SW480 (cell line): ENCODE measurements at regions not wholly inside any gene's neighbourhood (a gene's known extent, or its start where the extent isn't known, plus 50 kb on each side); places are given as distances from the start of the nearest gene placed in this dataset.
A peak's percentile ranks its signal among the peaks of the same experiment; 100 is the strongest.
"Not testable (repeated sequence)": the region's sequence is repeated elsewhere in the genome, so short reads cannot be mapped to it uniquely, and the experiment has no call there.

Experiments used
- DNase-seq: peaks from one replicate; pipeline ENCODE4 v3.0.0-alpha.2; 2016; ENCODE audit warnings: low spot score

DNA sequence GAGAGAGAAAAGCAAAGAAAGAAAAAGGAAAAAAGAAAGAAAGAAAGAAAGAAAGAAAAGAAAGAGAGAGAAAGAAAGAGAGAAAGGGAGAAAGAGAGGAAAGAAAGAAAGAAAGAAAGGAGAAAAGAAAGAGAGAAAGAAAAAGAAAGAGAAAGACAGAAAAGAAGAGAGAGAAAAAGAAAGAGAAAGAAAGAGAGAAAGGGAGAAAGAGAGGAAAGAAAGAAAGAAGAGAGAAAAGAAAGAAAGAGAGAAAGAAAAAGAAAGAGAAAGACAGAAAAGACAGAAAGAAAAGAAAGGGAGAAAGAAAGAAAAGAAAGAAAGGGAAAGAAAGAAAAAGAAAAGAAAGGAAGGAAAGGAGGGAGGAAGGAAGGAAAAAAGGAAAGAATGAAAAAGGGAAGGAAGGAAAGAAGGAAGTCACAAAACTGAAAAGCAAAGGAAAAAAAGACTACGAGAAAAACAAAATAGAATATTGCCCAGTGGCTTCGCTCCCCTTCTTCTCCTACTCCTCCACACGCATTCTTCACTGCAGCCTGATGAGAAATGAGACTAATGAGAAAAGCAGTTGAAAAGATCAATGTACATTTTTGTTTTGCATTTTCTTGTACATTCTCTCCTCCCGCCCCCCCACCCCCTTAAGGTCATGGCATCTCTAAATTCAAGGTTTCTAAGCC, 170.0 kb downstream of the SOD2 start:
- DNase-seq: no peak

DNA sequence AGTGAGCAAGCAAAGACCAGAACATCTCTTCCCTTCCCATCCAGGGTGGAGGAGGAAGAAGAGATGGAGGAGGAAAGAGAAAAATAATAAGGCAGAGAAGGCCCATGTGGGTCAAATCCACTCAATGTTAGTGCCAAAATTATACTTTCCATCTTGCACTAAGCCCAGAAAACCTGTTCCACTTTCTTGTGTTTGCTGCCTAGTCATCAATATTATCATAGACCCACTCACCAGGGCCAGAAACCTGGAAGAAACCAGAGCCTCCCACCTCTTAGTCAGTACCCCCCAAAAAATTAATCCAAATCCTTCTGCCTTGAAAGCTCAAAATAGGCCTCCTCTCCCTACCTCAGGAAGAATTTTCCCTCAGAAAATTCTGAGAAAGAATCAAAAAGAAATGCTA, 171.1 kb downstream of the SOD2 start:
- no peak for DNase-seq

DNA sequence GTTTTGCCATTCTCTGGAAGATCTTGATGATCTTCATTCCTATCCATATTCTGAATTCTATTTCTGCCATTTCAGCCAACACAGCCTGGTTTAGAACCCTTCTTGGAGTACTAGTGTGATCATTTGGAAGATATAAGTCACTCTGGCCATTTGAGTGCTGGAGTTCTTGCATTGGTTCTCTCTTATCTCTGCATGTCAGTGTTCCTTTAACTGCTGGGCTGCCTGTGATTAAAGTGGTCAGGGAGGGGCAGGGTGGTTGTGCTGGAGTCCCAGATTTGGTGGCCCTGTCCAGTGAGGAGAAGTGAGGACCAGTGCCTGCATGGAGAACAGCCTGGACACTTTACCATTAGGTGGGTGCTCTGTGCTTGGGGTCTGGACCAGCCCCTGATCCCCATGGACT, 173.0 kb downstream of the SOD2 start:
- DNase-seq: no peak

DNA sequence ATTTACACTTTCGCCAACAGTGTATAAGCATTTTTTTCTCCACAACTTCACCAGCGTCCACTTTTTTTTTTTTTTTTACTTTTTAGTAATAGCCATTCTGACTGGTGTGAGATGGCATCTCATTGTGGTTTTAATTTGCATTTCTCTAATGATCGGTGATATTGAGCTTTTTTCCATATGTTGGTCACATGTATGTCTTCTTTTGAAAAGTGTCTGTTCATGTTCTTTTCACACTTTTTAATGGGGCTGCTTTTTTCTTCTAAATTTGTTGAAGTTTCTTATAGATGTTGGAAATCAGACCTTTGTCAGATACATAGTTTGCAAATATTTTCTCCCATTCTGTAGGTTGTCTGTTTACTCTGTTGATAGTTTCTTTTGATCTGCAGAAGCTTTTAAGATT, 177.2 kb downstream of the SOD2 start:
- DNase-seq: not testable (repeated sequence)

DNA sequence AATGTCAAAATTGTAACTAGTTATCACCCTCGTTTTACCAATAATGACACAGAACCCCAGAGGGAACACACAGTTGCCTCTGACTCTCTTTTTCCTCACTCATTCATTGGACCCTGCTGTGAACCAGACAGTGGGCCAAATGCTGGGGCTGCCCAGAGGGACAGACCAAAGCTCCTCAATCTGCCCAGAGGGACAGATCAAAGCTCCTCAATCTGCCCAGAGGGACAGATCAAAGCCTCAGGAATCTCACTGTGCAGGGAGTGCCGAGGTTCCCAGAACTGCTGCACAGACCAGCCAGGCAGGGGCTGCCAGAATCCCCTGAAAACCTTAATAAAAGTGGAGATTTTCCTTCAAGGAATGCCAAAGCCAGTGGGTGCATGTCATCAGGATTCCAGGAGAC, 179.1 kb downstream of the SOD2 start:
- no peak for DNase-seq

DNA sequence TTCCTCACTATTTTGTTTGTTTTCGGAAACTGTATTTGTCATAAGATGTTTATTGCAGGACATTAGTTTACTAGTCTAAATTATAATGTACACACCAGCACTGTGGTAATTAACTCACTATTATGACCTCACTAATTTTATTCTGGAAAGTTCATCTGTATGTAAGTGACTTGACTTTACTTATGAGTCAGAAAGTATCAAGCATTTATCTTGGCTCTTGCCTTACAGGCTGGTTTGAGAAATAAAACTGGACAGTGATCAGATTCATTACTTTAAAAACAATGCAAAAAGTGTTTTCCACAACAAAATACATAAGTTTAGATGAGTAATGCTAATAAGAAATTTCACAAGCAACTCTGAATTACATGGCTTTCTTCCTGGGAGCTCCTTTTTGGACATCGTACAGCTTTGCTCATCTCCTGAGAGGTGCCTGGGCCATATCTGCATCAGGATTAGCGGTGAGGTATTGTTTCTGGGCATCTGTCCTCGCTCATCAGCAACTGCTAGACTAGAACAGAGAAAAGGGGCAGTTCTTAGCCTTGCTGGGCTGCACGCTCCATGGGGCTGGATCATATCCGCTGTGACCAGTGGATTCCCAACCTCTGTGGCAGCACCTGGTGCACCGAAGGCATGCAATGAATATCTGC, 179.8 kb downstream of the SOD2 start:
- no peak for DNase-seq

DNA sequence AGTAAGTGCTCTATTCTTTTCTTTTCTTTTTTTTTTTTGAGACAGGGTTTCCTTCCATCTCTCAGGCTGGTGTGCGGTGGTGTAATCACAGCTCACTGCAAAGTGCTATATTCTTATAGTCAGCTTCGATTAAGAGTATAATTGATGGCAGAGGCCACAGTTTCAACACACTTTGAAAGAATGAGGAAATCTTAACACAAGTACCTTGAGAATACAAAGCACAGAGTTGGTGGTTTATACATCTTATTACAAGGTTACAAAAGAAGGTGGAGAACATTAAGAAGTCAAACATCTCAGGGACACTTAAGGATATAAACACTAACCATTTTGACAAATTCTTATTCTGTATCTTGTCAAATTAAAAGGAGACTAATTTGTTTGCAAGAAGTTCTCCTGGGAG, 180.5 kb downstream of the SOD2 start:
- no peak for DNase-seq

DNA sequence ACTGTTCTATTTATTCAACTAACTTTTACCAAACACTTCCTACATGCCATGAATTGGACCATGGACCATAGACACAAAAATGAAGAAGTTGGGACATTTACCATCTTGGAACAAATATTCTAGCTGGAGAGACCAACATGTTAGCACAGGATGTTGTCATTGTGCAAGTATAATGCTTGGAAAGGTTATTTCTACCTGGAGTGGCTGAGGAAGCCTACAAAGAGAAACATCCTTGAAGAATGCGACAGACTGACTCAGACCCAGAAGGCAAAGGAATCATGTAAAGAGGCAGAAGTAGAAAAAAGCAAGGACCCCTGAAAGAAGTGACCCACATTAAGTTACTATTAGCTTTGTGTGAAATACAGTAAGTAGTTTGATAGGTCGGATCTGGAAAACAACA, 180.9 kb downstream of the SOD2 start:
- DNase-seq: no peak

DNA sequence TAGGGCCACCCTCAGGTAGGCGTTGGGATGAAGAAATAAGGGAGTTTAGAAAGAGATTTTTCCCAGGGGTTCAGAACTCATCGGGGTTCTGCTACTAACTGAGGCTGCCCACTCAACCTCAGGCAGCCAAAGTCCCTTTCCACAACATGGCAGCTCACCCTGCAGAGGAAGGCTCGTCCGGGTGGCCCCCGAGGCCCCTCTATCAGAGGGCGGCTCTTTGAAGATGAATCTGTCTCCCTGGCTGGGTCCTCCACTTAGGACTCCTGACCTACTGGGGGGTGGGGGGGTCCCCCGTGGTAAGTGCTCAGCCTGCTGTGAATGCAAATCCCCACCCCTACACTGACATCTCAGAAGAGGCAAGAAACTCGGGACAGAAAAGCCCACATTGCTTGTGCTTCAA, 182.9 kb downstream of the SOD2 start:
- DNase-seq: no peak

DNA sequence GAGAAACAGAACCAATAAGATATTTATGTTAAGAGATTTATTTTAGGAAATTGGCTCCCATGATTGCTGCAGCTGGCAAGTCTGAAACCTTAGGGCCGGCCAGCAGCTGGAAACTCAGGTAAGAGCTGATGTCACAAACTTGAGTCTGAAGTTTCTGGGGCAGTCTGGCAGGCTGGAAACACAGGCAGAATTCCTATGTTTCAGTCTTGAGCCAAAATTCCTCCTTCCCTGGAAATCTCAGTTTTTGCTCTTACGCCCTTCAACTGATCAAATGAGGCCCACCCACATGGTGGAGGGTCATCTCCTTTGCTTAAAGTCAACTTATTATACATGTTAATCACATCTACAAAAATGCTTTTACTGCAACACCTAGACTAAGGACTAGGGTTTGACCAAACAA, 184.1 kb downstream of the SOD2 start:
- no peak for DNase-seq

DNA sequence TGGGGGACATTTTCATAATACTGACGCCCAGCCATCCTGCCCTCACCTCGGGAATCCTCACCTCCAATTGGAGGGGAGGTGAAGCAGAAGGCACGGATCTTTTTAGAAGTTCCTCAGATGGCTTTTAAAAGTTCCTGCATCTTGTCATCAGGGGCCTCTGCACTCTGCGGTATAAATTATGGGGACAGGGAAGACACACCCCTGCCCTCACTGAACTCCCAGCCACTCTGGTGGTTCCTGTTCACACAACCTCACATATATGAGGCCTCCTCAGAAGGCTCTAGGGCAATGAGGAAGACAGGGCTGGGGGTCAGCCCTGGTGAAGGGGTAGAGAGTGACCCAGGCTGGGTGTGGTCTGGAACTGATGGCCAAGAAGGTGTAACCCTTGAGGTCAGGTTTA, 187.0 kb downstream of the SOD2 start:
- DNase-seq: no peak

DNA sequence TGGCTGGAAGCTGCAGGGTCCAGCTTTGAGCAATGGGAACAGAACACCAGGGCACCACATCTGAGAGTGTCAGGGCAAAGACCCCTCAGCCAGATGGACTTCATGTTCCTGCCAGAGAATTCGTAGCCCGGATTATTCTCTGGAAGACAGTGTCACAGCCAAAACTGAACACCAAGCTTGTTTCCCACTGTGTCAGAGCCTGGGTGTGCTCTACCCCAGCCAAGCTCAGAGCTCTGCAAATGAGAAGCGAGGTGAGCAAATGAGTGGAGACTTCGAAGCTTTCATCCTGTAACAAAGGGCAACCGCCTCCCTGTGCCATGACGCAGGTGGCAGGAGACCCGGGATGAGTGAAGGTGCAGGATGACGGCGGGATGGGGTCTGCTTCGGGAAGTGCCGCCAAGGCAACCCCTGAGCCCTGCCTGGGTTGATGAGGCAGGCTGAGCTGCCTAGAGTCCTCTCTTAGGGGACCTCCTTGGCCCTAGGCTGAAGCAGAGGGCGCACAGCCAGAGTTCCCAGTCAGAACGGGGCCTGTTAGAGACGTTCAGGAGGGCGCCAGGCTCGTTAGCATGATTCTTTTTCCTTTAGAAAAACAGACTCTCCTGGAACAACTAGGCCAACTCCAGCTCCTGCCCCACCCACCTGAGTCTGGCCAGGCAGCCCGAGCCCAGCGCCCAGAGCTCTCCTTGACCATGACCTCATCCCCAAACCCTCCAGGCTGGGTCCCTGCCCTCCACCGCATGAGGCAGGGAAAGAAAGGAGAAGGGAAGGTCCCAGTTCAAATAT, 187.7 kb downstream of the SOD2 start:
- DNase-seq: no peak

DNA sequence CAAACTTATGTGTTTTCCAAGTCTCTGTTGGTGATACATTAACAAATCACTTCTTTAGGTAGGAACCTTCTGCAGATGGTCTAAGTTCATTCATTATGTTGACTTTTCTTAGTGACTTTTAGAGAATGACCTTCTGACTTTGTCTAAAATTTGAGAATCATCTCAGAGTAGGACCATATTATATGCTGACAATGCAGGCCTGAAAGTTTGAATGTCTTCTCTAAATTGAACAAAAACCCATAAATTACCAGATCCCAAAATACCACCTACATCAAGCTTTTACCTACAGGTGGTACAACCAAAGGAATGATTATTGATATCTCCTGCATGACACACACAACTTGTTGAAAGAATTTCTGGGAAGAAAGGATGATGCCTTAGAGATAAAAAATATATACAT, 191.5 kb downstream of the SOD2 start:
- no peak for DNase-seq

DNA sequence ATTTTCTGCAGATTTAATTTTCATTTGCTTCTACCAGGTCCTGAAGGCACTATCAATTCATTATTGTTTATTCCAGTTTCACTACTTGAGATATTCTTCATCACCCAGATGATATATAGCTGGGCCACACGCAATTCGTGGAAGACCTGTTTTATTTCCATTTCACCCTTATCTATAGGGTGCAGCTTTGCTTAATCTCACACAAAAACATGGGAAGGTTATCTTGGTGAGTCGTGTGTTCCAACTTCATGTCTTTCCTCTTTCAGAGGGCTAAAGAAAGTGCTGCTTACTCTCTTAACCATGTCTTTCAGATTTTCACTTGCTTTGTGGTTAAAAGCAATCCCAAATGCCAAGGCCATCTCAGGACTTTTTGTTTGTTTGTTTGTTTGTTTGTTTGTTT, 194.0 kb downstream of the SOD2 start:
- no peak for DNase-seq

DNA sequence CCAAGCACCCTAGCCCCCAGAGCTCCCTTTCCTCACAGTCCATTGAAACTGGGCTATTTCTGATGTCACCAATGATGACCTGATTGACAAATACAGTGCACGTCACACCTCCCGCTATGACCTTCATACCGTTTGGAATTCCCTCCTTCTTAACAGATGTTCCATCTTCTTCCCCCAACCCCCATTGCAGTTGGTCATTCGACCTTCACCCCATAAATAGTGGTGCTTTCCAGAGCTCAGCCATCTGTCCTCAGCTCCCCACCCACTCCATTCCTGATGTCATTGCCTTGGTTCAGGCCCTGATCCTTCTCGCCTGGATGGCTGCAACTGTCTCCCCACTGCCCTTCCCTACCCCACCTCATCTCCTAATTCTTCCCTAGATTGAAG, 198.5 kb downstream of the SOD2 start:
- DNase-seq: no peak

DNA sequence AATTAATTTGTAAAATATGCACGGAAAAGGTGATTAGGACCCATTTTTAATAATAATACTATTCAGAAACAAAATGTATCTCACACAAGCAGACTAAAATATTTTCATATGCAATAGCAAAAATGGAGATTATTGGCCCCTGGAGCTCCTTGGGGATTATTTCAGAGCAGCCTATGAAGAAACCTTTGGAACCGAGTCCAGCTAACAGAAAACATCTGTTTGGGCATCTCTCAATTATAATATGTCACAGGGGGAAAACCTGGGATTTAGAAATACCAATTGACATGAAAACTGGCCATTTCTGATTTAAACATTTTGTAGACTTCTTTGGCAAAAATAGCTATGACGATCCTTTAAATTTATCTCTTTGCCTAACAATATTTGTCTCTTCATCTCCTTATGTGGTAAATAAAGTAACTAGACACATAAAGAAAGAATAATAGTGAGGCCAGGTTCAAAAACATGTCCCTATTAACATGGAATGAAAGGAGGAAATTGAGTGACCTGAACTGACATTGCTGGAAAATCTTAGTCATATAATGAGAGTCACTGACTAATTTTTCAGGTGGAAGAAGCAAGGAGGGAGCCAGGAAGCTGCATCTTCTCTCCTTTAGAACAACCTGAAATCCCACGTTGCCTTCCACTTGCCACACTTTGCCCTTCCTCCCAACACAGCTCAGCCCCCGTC, 199.0 kb downstream of the SOD2 start:
- DNase-seq: no peak

DNA sequence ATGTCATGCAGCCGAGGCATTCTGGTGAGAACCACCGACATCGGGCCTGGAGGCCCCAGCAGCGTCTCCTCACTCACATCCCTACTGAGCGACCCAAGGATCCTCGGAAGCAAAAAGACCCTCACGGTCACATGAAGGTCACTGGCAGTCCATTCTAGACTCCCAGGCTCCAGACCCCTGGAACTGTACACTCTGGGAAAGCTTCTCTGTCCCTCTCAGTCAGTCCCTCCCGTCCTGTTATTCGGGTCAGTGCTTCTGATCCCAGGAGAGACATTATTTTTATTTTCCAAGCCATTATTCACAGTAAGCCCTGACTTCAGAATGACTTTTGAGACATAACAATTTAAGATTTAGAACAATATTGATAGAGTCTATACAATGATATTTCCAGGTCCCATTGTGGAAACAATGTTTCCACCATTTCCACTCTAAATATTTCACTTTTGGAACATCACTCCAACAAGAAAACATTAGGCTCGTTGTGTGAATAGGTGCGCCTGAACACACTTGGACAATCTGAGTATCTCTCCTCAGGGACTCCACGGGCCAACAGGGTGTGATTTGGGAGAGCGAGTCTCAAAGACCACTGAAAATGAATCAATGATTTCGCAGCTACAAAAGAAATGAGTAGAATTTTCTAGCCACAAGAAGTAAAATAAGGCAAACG, 199.7 kb downstream of the SOD2 start:
- DNase-seq: no peak

DNA sequence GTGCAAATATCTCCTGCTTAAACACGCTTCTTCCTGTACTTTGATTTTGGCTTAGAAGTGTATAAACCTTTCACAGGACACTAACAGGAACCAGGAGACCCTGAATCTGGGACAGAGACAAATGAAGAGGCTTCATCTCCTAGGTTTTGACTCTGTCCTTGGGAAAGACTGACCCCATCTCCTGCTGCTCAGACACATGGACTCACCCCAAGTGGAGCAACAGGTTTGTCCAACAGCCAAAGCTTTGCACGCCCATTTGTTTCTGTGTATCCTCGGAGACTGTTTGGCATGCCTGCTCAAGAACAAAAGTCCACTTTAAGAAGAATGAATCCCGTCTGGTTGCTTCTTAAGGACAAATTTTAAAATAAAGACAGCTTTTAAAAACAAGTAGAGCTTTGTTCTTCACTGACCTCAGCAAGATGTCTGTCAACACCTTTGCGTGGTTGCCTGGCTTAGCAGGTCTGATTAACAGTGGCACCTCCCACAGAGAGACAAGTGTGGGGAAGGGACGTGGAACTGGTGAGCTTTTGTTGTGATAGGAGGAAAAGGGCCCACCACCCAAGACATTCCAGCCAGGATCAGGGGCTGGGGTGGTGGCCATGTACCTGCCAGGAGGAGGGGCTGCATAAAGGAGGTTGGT, 202.6 kb downstream of the SOD2 start:
- no peak for DNase-seq

DNA sequence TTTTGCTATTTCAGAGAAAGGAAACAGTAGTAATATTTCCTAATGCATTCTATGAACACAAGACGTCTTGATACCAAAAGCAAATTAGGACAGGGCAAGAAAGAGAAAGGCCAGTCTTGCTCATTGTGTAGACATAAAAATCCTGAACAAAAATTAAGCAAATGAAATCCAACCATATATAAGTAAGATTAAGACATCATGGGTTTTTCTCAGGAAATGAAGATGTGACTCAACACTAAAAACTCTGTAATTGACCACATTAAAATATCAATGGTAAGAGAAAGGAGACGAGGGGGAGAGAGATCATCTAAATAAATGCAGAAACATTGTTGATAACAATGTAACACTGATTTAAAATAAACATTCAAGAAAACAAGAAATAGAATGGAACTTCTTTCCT, 205.4 kb downstream of the SOD2 start:
- DNase-seq: peak; percentile 3

DNA sequence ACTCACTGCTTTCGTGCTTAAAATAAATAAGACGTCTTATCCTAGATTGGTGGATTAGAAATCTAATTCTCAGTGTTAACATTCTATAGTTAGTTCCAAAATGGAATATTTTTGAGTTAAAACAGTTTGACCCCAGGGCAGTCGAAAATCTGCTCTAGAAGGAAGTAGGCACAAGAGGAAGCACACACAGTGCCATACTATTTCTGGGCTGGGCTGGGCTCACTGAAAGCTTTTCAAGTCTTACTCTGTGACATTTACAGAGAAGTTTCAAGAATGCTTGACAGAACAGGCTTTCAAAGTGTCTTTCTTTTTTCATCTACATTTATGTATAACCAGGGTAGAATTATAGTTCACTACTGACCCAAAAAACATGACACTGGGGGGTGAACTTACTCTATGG, 209.8 kb downstream of the SOD2 start:
- no peak for DNase-seq

DNA sequence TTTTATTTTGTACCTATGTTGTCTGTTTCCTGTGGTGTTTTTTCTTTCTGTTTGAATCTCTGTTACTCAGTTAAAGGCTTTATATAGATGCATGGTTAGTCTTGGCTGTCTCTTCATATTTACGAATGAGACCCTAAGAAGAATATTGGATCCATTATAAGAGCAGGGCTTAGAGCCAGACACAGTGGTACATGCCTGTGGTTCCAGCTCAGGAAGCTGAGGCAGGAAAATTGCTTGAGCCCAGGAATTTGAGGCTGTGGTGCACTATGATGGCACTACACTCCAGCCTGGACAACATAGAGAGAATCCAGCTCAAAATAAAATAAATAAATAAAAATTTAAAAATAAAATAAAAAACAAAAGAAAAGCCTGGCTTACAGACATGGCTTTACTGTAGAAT, 211.1 kb downstream of the SOD2 start:
- no peak for DNase-seq

DNA sequence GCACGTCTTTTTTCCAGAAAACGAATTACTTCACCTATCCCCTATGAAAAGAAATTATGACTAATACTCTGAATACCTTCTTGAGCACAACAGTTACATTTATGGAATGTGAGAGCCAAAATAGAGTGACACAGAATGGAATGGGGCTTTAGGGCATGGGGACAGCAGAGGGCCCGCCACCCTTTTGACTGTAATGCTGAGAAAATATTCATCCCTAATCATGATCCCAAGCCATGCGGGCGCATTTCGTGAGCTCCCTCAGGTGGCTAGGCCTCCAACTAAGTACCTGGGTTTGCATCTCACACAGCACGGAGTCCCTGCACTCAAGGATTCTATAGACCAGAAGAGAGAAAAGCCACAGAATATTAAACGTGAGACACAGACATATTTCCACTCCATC, 212.6 kb downstream of the SOD2 start:
- DNase-seq: no peak
